BJ (cell line): ENCODE measurements at regions not wholly inside any gene's neighbourhood (a gene's known extent, or its start where the extent isn't known, plus 50 kb on each side); places are given as distances from the start of the nearest gene placed in this dataset.

Experiments used
- CTCF ChIA-PET: fragments of 350-600 bp; formaldehyde crosslinking; extraction: SDS; loops from one replicate; lab custom pipeline; 2021; ENCODE audit warnings: antibody characterized with exemption, inconsistent platforms; lab: Yijun Ruan, JAX
- POLR2A ChIA-PET: fragments of 300-600 bp; sonication (Branson Sonifier 250); formaldehyde crosslinking; extraction: SDS; loops from one replicate; lab custom pipeline; 2021; ENCODE audit warnings: antibody characterized with exemption; lab: Charles Lee
- DNase-seq: peaks from one replicate; pipeline ENCODE4 v3.0.0-alpha.2; 2011; ENCODE audit warnings: low read depth
- H3K27me3 ChIP-seq: 2 replicates; pipeline ENCODE4 v1.6.0; 2011; ENCODE audit warnings: low read length; ENCODE audit not compliant: control insufficient read depth, insufficient read depth
- H3K36me3 ChIP-seq: 2 replicates; pipeline ENCODE4 v1.5.1; 2011; ENCODE audit warnings: low read length; ENCODE audit not compliant: control insufficient read depth, insufficient read depth
- H3K4me3 ChIP-seq: 2 replicates; pipeline ENCODE4 v1.5.1; 2011; ENCODE audit warnings: low read depth, mild to moderate bottlenecking, control low read depth, low read length
- TF ChIP-seq, protein P1 (sequence below): IDR thresholded peaks from 2 replicates; pipeline ENCODE4 v1.5.1; 2011; ENCODE audit warnings: low read depth, mild to moderate bottlenecking, control low read depth, inconsistent platforms, low read length, moderate library complexity; ENCODE audit not compliant: insufficient read depth

DNA sequence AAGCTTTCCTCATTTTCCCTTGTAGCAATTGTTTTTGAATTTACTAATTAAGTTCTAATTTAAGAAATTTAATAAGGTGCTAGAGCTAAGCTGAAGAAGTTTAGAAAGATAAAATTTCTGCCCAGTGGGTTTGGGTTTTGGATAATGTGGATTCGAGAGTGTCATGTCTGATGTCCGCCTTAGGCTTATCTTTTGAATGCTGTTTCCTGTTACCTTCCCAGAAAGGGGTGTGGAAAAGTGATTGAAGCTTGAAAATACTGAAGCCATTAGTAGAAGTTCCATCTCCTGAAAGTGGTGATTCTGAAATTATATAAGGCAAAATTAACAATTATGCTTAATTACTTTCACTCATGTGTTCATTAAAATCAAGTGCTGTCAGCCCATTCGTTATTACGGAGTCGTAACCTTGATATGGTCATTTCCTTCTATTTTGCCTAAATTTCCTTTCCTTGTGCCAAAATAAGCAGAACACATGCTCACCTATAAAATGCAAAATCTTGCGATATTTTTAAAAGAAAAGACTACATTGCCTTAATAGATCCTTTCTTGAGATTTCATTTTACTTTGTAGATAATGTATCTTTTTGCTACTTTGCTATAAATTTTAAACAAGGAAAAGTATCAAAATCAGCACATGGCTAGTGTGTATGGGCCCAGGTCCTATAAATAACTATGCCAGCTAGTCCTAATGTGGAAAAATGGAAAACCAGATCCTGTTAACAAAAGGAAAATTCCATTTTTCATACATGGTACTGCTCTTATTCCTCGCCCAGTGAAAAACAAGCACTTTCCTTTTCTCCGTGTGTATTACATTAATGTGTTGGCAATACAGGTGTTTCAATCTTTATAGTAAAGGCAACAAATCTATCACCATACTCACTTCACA is 97.3 kb downstream of the ICOS start:
- CTCF ChIA-PET, result no interaction called here
- no peaks in the 10 kb centered on the region for H3K27me3 ChIP-seq
- H3K36me3 ChIP-seq, result no peaks in the 10 kb centered on the region
- H3K4me3 ChIP-seq, result no peak overlapping the region
- POLR2A ChIA-PET, result no interaction called here
- no peak for DNase-seq
- TF ChIP-seq, protein P1, sequence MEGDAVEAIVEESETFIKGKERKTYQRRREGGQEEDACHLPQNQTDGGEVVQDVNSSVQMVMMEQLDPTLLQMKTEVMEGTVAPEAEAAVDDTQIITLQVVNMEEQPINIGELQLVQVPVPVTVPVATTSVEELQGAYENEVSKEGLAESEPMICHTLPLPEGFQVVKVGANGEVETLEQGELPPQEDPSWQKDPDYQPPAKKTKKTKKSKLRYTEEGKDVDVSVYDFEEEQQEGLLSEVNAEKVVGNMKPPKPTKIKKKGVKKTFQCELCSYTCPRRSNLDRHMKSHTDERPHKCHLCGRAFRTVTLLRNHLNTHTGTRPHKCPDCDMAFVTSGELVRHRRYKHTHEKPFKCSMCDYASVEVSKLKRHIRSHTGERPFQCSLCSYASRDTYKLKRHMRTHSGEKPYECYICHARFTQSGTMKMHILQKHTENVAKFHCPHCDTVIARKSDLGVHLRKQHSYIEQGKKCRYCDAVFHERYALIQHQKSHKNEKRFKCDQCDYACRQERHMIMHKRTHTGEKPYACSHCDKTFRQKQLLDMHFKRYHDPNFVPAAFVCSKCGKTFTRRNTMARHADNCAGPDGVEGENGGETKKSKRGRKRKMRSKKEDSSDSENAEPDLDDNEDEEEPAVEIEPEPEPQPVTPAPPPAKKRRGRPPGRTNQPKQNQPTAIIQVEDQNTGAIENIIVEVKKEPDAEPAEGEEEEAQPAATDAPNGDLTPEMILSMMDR, result no peak

DNA sequence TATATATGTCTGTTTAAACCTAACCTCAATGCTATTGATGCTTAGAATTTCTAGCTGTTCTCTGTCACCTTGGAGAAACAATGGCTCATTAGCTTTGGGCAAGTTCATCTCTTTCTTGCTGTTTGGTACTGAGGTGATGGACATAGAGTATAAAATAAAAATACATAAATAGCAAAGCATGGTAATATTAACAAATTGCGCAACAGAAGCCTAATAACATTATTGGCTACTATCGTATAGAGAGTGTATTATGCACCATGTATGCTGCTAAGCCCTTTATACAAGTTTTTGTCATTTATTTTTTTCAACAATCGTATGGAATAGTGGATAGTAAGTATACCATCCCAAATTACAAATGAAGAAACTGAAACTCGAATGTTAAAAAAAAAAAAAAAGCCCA is 100.1 kb downstream of the ICOS start:
- ChIA-PET POLR2A (no interaction called here), CTCF (interaction anchor here (1.2 kb wide), 1 partner anchor 14 kb away, joined by 3 read pairs; no protein-coding TSS in a partner anchor)
- Histone ChIP-seq H3K36me3 (no peaks in the 10 kb centered on the region), H3K27me3 (no peaks in the 10 kb centered on the region), H3K4me3 (no peak overlapping the region)
- TF ChIP-seq, protein P1, result no peak
- no peak for DNase-seq

GRCh38 chr2:204037286-204037685 is 100.7 kb downstream of the ICOS start:
- TF ChIP-seq, protein P1, result no peak
- ChIA-PET CTCF (interaction anchor here (1.2 kb wide), 1 partner anchor 13 kb away, joined by 3 read pairs; no protein-coding TSS in a partner anchor), POLR2A (no interaction called here)

GRCh38 chr2:204039298-204039838 is 102.8 kb downstream of the ICOS start:
- TF ChIP-seq, protein P1, result no peak
- ChIA-PET POLR2A (no interaction called here), CTCF (no interaction called here)
- no peaks in the 10 kb centered on the region for H3K27me3 ChIP-seq
- no peak overlapping the region for H3K4me3 ChIP-seq
- DNase-seq, result no peak
- no peaks in the 10 kb centered on the region for H3K36me3 ChIP-seq

More at GRCh38 chr2:204037286-204037685, 100.7 kb downstream of the ICOS start:
- no peak overlapping the region for H3K4me3 ChIP-seq
- H3K36me3 ChIP-seq, result no peaks in the 10 kb centered on the region
- DNase-seq, result no peak
- no peaks in the 10 kb centered on the region for H3K27me3 ChIP-seq

DNA sequence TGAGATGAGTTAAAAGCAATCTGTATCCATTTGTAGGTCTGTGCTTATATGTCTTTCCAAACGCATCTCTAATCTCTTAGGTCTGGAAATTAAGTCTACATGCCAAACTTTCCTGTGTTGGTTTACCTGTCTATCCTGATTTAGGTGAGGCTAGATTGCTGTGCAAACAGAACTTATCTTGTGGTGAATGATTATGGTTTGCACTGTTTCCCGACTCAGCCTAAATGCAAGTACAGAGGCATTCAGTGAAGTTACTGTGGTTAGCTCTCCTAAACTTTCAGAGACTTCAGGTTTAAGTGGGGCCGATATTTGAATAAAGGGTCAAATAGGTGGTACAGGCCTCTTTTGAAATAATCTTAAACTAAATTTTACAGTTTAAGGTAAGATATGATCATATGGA is 103.5 kb downstream of the ICOS start:
- no peaks in the 10 kb centered on the region for H3K27me3 ChIP-seq
- ChIA-PET CTCF (no interaction called here), POLR2A (no interaction called here)
- H3K36me3 ChIP-seq, result no peaks in the 10 kb centered on the region
- DNase-seq, result no peak
- no peak overlapping the region for H3K4me3 ChIP-seq
- TF ChIP-seq, protein P1, result no peak
